SU-DHL-6 (cell line): ENCODE measurements at regions not wholly inside any gene's neighbourhood (a gene's known extent, or its start where the extent isn't known, plus 50 kb on each side); places are given as distances from the start of the nearest gene placed in this dataset.

Experiments used
- EZH2phosphoT487 ChIP-seq: fragments of 200-600 bp; sonication (generic), shearing (Covaris generic); conservative IDR thresholded peaks from 2 replicates; pipeline ENCODE4 v1.6.1; 2018; ENCODE audit warnings: mild to moderate bottlenecking, antibody characterized with exemption, low read length, moderate library complexity, mixed read lengths
- TF ChIP-seq, protein P1 (sequence below): fragments of 200-600 bp; sonication (generic); IDR thresholded peaks from one replicate; pipeline ENCODE4 v1.5.1; 2017; ENCODE audit warnings: antibody characterized with exemption, mild to moderate bottlenecking, low read length, moderate library complexity; ENCODE audit not compliant: insufficient read depth, poor library complexity, severe bottlenecking

DNA sequence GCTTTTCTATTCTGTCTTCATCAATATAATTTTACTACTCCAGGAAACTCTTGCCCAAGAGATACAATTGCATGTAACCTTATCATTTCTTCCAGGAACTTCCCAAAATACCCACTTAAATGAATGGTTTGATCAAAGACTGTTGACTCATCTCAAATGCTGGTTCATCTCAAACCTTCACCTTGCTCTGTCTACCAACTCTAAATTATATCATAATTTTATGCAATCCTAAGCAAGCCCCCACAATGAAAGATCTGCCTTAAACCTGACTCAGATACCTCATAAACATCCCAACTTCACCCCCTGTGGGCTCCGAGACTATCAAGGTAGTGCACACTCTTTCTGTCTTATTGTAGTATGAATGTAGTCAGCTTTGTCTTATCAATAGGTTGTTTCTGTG is 65.5 kb upstream of the GCM1 start:
- TF ChIP-seq, protein P1, sequence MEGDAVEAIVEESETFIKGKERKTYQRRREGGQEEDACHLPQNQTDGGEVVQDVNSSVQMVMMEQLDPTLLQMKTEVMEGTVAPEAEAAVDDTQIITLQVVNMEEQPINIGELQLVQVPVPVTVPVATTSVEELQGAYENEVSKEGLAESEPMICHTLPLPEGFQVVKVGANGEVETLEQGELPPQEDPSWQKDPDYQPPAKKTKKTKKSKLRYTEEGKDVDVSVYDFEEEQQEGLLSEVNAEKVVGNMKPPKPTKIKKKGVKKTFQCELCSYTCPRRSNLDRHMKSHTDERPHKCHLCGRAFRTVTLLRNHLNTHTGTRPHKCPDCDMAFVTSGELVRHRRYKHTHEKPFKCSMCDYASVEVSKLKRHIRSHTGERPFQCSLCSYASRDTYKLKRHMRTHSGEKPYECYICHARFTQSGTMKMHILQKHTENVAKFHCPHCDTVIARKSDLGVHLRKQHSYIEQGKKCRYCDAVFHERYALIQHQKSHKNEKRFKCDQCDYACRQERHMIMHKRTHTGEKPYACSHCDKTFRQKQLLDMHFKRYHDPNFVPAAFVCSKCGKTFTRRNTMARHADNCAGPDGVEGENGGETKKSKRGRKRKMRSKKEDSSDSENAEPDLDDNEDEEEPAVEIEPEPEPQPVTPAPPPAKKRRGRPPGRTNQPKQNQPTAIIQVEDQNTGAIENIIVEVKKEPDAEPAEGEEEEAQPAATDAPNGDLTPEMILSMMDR: no peak
- TF ChIP-seq EZH2phosphoT487: no peak
